ENCODE measurements at regions not wholly inside any gene's neighbourhood (a gene's known extent, or its start where the extent isn't known, plus 50 kb on each side); places are given as distances from the start of the nearest gene placed in this dataset.
"Not testable (repeated sequence)": the region's sequence is repeated elsewhere in the genome, so short reads cannot be mapped to it uniquely, and the experiment has no call there.

GRCh38 chr11:95652002-95652472 is 137.5 kb downstream of the FAM76B start:
- no peak for DNase-seq (ENCODE audit: low spot score)
- no peak for ATAC-seq

GRCh38 chr11:95650276-95650675 is 139.3 kb downstream of the FAM76B start:
- no peak for DNase-seq (ENCODE audit: low spot score)

GRCh38 chr11:95647871-95648270 is 141.7 kb downstream of the FAM76B start:
- DNase-seq (ENCODE audit: low spot score) (no peak), ATAC-seq (peak; percentile 30)

More at GRCh38 chr11:95650276-95650675, 139.3 kb downstream of the FAM76B start:
- ATAC-seq: no peak

GRCh38 chr11:95647355-95647754 is 142.2 kb downstream of the FAM76B start:
- no peak for DNase-seq (ENCODE audit: low spot score)
- ATAC-seq: peak; percentile 73

GRCh38 chr11:95641495-95641894 is 148.1 kb downstream of the FAM76B start:
- peak; percentile 92 for DNase-seq (ENCODE audit: low spot score)
- peak; percentile 93 for ATAC-seq

- DNase-seq (ENCODE audit: low spot score) (no peak), ATAC-seq (no peak)
Observed at GRCh38 chr11:95638501-95638900, 151.1 kb downstream of the FAM76B start.

GRCh38 chr11:95625164-95625900 is 164.2 kb downstream of the FAM76B start:
- ATAC-seq: no peak
- DNase-seq (ENCODE audit: low spot score): no peak

- ATAC-seq (no peak), DNase-seq (ENCODE audit: low spot score) (no peak)
Observed at GRCh38 chr11:95616256-95616804, 173.3 kb downstream of the FAM76B start.

GRCh38 chr11:95611827-95612226 is 177.8 kb downstream of the FAM76B start:
- DNase-seq (ENCODE audit: low spot score): no peak
- peak; percentile 71 for ATAC-seq

- not testable (repeated sequence) for DNase-seq (ENCODE audit: low spot score); ATAC-seq
Observed at GRCh38 chr11:95610185-95610584, 179.4 kb downstream of the FAM76B start.

- no peak for ATAC-seq
Observed at GRCh38 chr11:95608093-95608492, 181.5 kb downstream of the FAM76B start.

GRCh38 chr11:95606824-95607223 is 182.8 kb downstream of the FAM76B start:
- no peak for ATAC-seq
- no peak for DNase-seq (ENCODE audit: low spot score)

More at GRCh38 chr11:95608093-95608492, 181.5 kb downstream of the FAM76B start:
- no peak for DNase-seq (ENCODE audit: low spot score)

- no peak for ATAC-seq
- no peak for DNase-seq (ENCODE audit: low spot score)
Observed at GRCh38 chr11:95605271-95605940, 184.2 kb downstream of the FAM76B start.

- ATAC-seq: no peak
- no peak for DNase-seq (ENCODE audit: low spot score)
Observed at GRCh38 chr11:95599959-95600586, 189.5 kb downstream of the FAM76B start.

GRCh38 chr11:95595973-95596489 is 193.6 kb downstream of the FAM76B start:
- no peak for ATAC-seq
- no peak for DNase-seq (ENCODE audit: low spot score)

GRCh38 chr11:95595541-95595940 is 194.0 kb downstream of the FAM76B start:
- ATAC-seq (no peak), DNase-seq (ENCODE audit: low spot score) (no peak)

GRCh38 chr11:95593111-95593510 is 196.5 kb downstream of the FAM76B start:
- no peak for DNase-seq (ENCODE audit: low spot score)
- ATAC-seq: no peak

GRCh38 chr11:95592471-95592870 is 197.1 kb downstream of the FAM76B start:
- no peak for ATAC-seq

GRCh38 chr11:95589893-95590612 is 199.5 kb downstream of the FAM76B start:
- ATAC-seq: peak; percentile 97
- peak; percentile 89 for DNase-seq (ENCODE audit: low spot score)

More at GRCh38 chr11:95592471-95592870, 197.1 kb downstream of the FAM76B start:
- DNase-seq (ENCODE audit: low spot score): no peak

- ATAC-seq: no peak
- DNase-seq (ENCODE audit: low spot score): no peak
Observed at GRCh38 chr11:95588821-95589220, 200.8 kb downstream of the FAM76B start.

Data from left lobe of liver (tissue), 2 donors.